ENCODE measurements at regions not wholly inside any gene's neighbourhood (a gene's known extent, or its start where the extent isn't known, plus 50 kb on each side); places are given as distances from the start of the nearest gene placed in this dataset.

GRCh38 chr10:71157435-71157834 lies 54.9 kb upstream of the UNC5B start:
- H3K9me3 ChIP-seq (ENCODE audit: control extremely low read depth in 1 of 3, control insufficient read depth in 2 of 3, insufficient read depth in 1 of 3, low read length in 2 of 3), result no peaks in the 10 kb centered on the region
- intact Hi-C loops (cut with micrococcal nuclease), result no loop called here
- no peak for TF ChIP-seq EZH2 (IDR thresholded peaks at IDR 0.05; ENCODE audit: borderline replicate concordance, insufficient read depth, low read depth, low read length, poor library complexity, severe bottlenecking)
- TF ChIP-seq CTCF (IDR thresholded peaks at IDR 0.05), result no peak
- H3K4me1 ChIP-seq (ENCODE audit: control insufficient read depth in 2 of 2, insufficient read depth in 2 of 2, low read length in 2 of 2), result no peaks in the 10 kb centered on the region
- WGBS (ENCODE audit: insufficient coverage), result 100% methylated on average over 1 of the region's 1 CpG
- no peaks in the 10 kb centered on the region for H4K20me1 ChIP-seq (ENCODE audit: control insufficient read depth, insufficient read depth, low read length, poor library complexity, severe bottlenecking)
- H3K27me3 Mint-ChIP-seq, result no peaks in the 10 kb centered on the region
- H3K4me1 Mint-ChIP-seq, result no peaks in the 10 kb centered on the region
- no peak overlapping the region for H3K27ac ChIP-seq (ENCODE audit: low read length in 2 of 2)
- H3K79me2 ChIP-seq (ENCODE audit: control insufficient read depth, insufficient read depth, low read length), result no peaks in the 10 kb centered on the region
- no peak overlapping the region for H2AFZ ChIP-seq (ENCODE audit: insufficient read depth, low read depth, low read length, poor library complexity, severe bottlenecking)
- no peak for DNase-seq
- no peak overlapping the region for H3K4me3 ChIP-seq (ENCODE audit: control extremely low read depth in 1 of 5, extremely low read depth in 1 of 5, insufficient read depth in 1 of 5, low read depth in 2 of 5, low read length in 4 of 5)
- H3K4me3 Mint-ChIP-seq, result no peak overlapping the region
- H3K36me3 ChIP-seq (replicated peaks in 1 of 2; ENCODE audit: control extremely low read depth in 1 of 2, control insufficient read depth in 1 of 2, extremely low read depth in 1 of 2, insufficient read depth in 2 of 2, low read length in 1 of 2), result no peaks in the 10 kb centered on the region
- ChIA-PET POLR2A (no interaction called here), CTCF (no interaction called here)
- no peak for ATAC-seq (ENCODE audit: low read depth)
- no peaks in the 10 kb centered on the region for H3K9me3 Mint-ChIP-seq (ENCODE audit: insufficient read depth)
- H3K27me3 ChIP-seq (replicated peaks in 1 of 4; ENCODE audit: control extremely low read depth in 1 of 4, control insufficient read depth in 3 of 4, insufficient read depth in 4 of 4, low read length in 3 of 4), result no peaks in the 10 kb centered on the region
- no peak overlapping the region for H3K27ac Mint-ChIP-seq
- no peak overlapping the region for H3K9ac ChIP-seq (ENCODE audit: low read length)
- H3K4me2 ChIP-seq (replicated peaks; ENCODE audit: low read depth, low read length, poor library complexity, severe bottlenecking), result no peak overlapping the region

- intact Hi-C loops (cut with micrococcal nuclease), result no loop called here
These were observed 54.1 kb upstream of the UNC5B start for GRCh38 chr10:71158251-71158650.

More at GRCh38 chr10:71158251-71158650, 54.1 kb upstream of the UNC5B start:
- no peaks in the 10 kb centered on the region for H3K79me2 ChIP-seq (ENCODE audit: control insufficient read depth, insufficient read depth, low read length)
- Mint-ChIP-seq H3K4me3 (no peak overlapping the region), H3K4me1 (no peaks in the 10 kb centered on the region), H3K27me3 (no peaks in the 10 kb centered on the region), H3K27ac (no peak overlapping the region), H3K9me3 (ENCODE audit: insufficient read depth) (no peaks in the 10 kb centered on the region)
- H3K27me3 ChIP-seq (replicated peaks in 1 of 4; ENCODE audit: control extremely low read depth in 1 of 4, control insufficient read depth in 3 of 4, insufficient read depth in 4 of 4, low read length in 3 of 4), result no peaks in the 10 kb centered on the region
- no peak overlapping the region for H3K27ac ChIP-seq (ENCODE audit: low read length in 2 of 2)
- no peak overlapping the region for H3K9ac ChIP-seq (ENCODE audit: low read length)
- DNase-seq (no peak), ATAC-seq (ENCODE audit: low read depth) (no peak)
- H3K36me3 ChIP-seq (replicated peaks in 1 of 2; ENCODE audit: control extremely low read depth in 1 of 2, control insufficient read depth in 1 of 2, extremely low read depth in 1 of 2, insufficient read depth in 2 of 2, low read length in 1 of 2), result no peaks in the 10 kb centered on the region
- H3K9me3 ChIP-seq (ENCODE audit: control extremely low read depth in 1 of 3, control insufficient read depth in 2 of 3, insufficient read depth in 1 of 3, low read length in 2 of 3), result no peaks in the 10 kb centered on the region
- TF ChIP-seq EZH2 (IDR thresholded peaks at IDR 0.05; ENCODE audit: borderline replicate concordance, insufficient read depth, low read depth, low read length, poor library complexity, severe bottlenecking) (no peak), CTCF (IDR thresholded peaks at IDR 0.05) (no peak)
- H4K20me1 ChIP-seq (ENCODE audit: control insufficient read depth, insufficient read depth, low read length, poor library complexity, severe bottlenecking), result no peaks in the 10 kb centered on the region
- H3K4me1 ChIP-seq (ENCODE audit: control insufficient read depth in 2 of 2, insufficient read depth in 2 of 2, low read length in 2 of 2), result no peaks in the 10 kb centered on the region
- no peak overlapping the region for H2AFZ ChIP-seq (ENCODE audit: insufficient read depth, low read depth, low read length, poor library complexity, severe bottlenecking)
- ChIA-PET CTCF (no interaction called here), POLR2A (no interaction called here)
- no peak overlapping the region for H3K4me3 ChIP-seq (ENCODE audit: control extremely low read depth in 1 of 5, extremely low read depth in 1 of 5, insufficient read depth in 1 of 5, low read depth in 2 of 5, low read length in 4 of 5)
- H3K4me2 ChIP-seq (replicated peaks; ENCODE audit: low read depth, low read length, poor library complexity, severe bottlenecking), result no peak overlapping the region
